HEK293 (cell line): ENCODE measurements at regions not wholly inside any gene's neighbourhood (a gene's known extent, or its start where the extent isn't known, plus 50 kb on each side); places are given as distances from the start of the nearest gene placed in this dataset.

Source experiments
- CTCF ChIA-PET: fragments of 350-600 bp; formaldehyde crosslinking; extraction: SDS; loops from one replicate; lab custom pipeline; 2021; ENCODE audit warnings: antibody characterized with exemption; lab: Yijun Ruan, JAX
- POLR2A ChIA-PET: fragments of 300-600 bp; formaldehyde crosslinking; extraction: SDS; loops from one replicate; lab custom pipeline; 2020; ENCODE audit warnings: antibody characterized with exemption, inconsistent platforms; lab: Yijun Ruan, JAX
- H3K27ac ChIP-seq: fragments of 200-500 bp; sonication (Bioruptor generic); 2 replicates; pipeline ENCODE4 v1.5.1; 2014; ENCODE audit warnings: low read depth, low read length, control low read depth, inconsistent platforms; ENCODE audit errors: extremely low read depth
- H3K36me3 ChIP-seq, 2 experiments: fragments of 200-500 bp in 1 of 2; sonication (Bioruptor generic) in 1 of 2; 1 replicate in 1 of 2; 2 replicates in 1 of 2; pipeline ENCODE4 v1.5.1; 2014 to 2017; ENCODE audit warnings: inconsistent platforms in 2 of 2, low read length in 2 of 2; ENCODE audit not compliant: control insufficient read depth in 2 of 2, insufficient read depth in 1 of 2
- H3K4me1 ChIP-seq: fragments of 200-500 bp; sonication (Bioruptor generic); 2 replicates; pipeline ENCODE4 v1.5.1; 2014; ENCODE audit warnings: mild to moderate bottlenecking, low read length, inconsistent platforms; ENCODE audit not compliant: control insufficient read depth, insufficient read depth
- H3K4me3 ChIP-seq: 2 replicates; pipeline ENCODE4 v1.5.1; 2011; ENCODE audit warnings: low read depth, mild to moderate bottlenecking, control low read depth, low read length, moderate library complexity
- H3K9me3 ChIP-seq: fragments of 200-500 bp; sonication (Bioruptor generic); 2 replicates; pipeline ENCODE4 v1.5.1; 2014; ENCODE audit warnings: low read depth, low read length, inconsistent platforms; ENCODE audit not compliant: control insufficient read depth, insufficient read depth
- BCL11A ChIP-seq: fragments of 450-650 bp; formaldehyde crosslinking; IDR thresholded peaks from 2 replicates; pipeline ENCODE4 v1.5.1; 2016; ENCODE audit warnings: low read depth, missing biosample characterization, missing genetic modification characterization
- GFI1B ChIP-seq: fragments of 450-650 bp; formaldehyde crosslinking; IDR thresholded peaks from 2 replicates; pipeline ENCODE4 v1.5.1; 2016; ENCODE audit warnings: missing biosample characterization, missing genetic modification characterization
- KLF8 ChIP-seq: fragments of 450-650 bp; formaldehyde crosslinking; IDR thresholded peaks from 2 replicates; pipeline ENCODE4 v1.5.1; 2016; ENCODE audit warnings: missing biosample characterization, missing genetic modification characterization
- KLF9 ChIP-seq: fragments of 450-650 bp; formaldehyde crosslinking; IDR thresholded peaks from 2 replicates; pipeline ENCODE4 v1.5.1; 2016; ENCODE audit warnings: missing biosample characterization, missing genetic modification characterization, low read depth
- PRDM10 ChIP-seq: fragments of 450-650 bp; formaldehyde crosslinking; IDR thresholded peaks from 2 replicates; pipeline ENCODE4 v1.5.1; 2016; ENCODE audit warnings: missing biosample characterization, missing genetic modification characterization
- SETDB1 ChIP-seq: IDR thresholded peaks from one replicate; pipeline ENCODE4 v1.6.1; 2017; ENCODE audit warnings: mild to moderate bottlenecking, low read length, moderate library complexity, mixed read lengths; ENCODE audit not compliant: insufficient read length
- WT1 ChIP-seq: fragments of 450-650 bp; formaldehyde crosslinking; IDR thresholded peaks from 2 replicates; pipeline ENCODE4 v1.5.1; 2016; ENCODE audit warnings: missing biosample characterization, missing genetic modification characterization
- ZBTB20 ChIP-seq: fragments of 450-650 bp; formaldehyde crosslinking; IDR thresholded peaks from 2 replicates; pipeline ENCODE4 v1.5.1; 2016; ENCODE audit warnings: missing biosample characterization, missing genetic modification characterization
- ZBTB21 ChIP-seq: fragments of 450-650 bp; formaldehyde crosslinking; IDR thresholded peaks from 2 replicates; pipeline ENCODE4 v1.5.1; 2017; ENCODE audit warnings: missing biosample characterization, missing genetic modification characterization
- ZNF202 ChIP-seq: fragments of 450-650 bp; formaldehyde crosslinking; IDR thresholded peaks from 2 replicates; pipeline ENCODE4 v1.5.1; 2016; ENCODE audit warnings: missing biosample characterization, missing genetic modification characterization, borderline replicate concordance
- ZNF223 ChIP-seq: fragments of 450-650 bp; formaldehyde crosslinking; IDR thresholded peaks from 2 replicates; pipeline ENCODE4 v1.5.1; 2016; ENCODE audit warnings: missing biosample characterization, missing genetic modification characterization
- ZNF335 ChIP-seq: fragments of 450-650 bp; formaldehyde crosslinking; conservative IDR thresholded peaks from 2 replicates; pipeline ENCODE4 v1.5.1; 2016; ENCODE audit warnings: missing biosample characterization, missing genetic modification characterization
- ZNF518A ChIP-seq: fragments of 450-650 bp; formaldehyde crosslinking; conservative IDR thresholded peaks from 2 replicates; pipeline ENCODE4 v1.5.1; 2016; ENCODE audit warnings: low read depth, missing biosample characterization, missing genetic modification characterization
- ZNF560 ChIP-seq: fragments of 450-650 bp; formaldehyde crosslinking; IDR thresholded peaks from 2 replicates; pipeline ENCODE4 v1.5.1; 2017; ENCODE audit warnings: missing biosample characterization, missing genetic modification characterization, borderline replicate concordance
- ZNF596 ChIP-seq: fragments of 450-650 bp; IDR thresholded peaks from 2 replicates; pipeline ENCODE4 v1.5.0; 2018; ENCODE audit warnings: missing biosample characterization, mild to moderate bottlenecking, missing genetic modification characterization, moderate library complexity
- ZNF621 ChIP-seq: fragments of 450-650 bp; formaldehyde crosslinking; IDR thresholded peaks from 2 replicates; pipeline ENCODE4 v1.5.1; 2017; ENCODE audit warnings: missing biosample characterization, missing genetic modification characterization
- ZNF654 ChIP-seq: fragments of 450-650 bp; formaldehyde crosslinking; IDR thresholded peaks from 2 replicates; pipeline ENCODE4 v1.5.1; 2016; ENCODE audit warnings: low read depth, missing biosample characterization, missing genetic modification characterization
- ZNF776 ChIP-seq: fragments of 450-650 bp; formaldehyde crosslinking; IDR thresholded peaks from 2 replicates; pipeline ENCODE4 v1.5.0; 2017; ENCODE audit warnings: missing biosample characterization, missing genetic modification characterization, borderline replicate concordance
- ZSCAN16 ChIP-seq: fragments of 450-650 bp; formaldehyde crosslinking; IDR thresholded peaks from 2 replicates; pipeline ENCODE4 v1.5.1; 2016; ENCODE audit warnings: missing biosample characterization, missing genetic modification characterization
- ZSCAN23 ChIP-seq: fragments of 450-650 bp; formaldehyde crosslinking; IDR thresholded peaks from 2 replicates; pipeline ENCODE4 v1.5.1; 2016; ENCODE audit warnings: missing biosample characterization, missing genetic modification characterization

- ChIA-PET CTCF (no interaction called here), POLR2A (no interaction called here)
- H3K27ac ChIP-seq, result no peak overlapping the region
- H3K4me3 ChIP-seq, result no peak overlapping the region
- no peaks in the 10 kb centered on the region for H3K9me3 ChIP-seq
- no peak for TF ChIP-seq ZNF776 (tag by site-specific recombination)
- TF ChIP-seq SETDB1, result peak; percentile 92
- H3K36me3 ChIP-seq, result no peaks in the 10 kb centered on the region
- H3K4me1 ChIP-seq, result no peaks in the 10 kb centered on the region
Observed at GRCh38 chr14:89684139-89684538, 267.1 kb upstream of the FOXN3 start.

GRCh38 chr14:89681086-89682018 lies 264.3 kb upstream of the FOXN3 start:
- CTCF ChIA-PET, result no interaction called here

GRCh38 chr14:89680156-89680555 lies 263.1 kb upstream of the FOXN3 start:
- Histone ChIP-seq H3K4me3 (no peak overlapping the region), H3K4me1 (no peaks in the 10 kb centered on the region), H3K36me3 (no peaks in the 10 kb centered on the region), H3K9me3 (no peaks in the 10 kb centered on the region), H3K27ac (no peak overlapping the region)
- POLR2A ChIA-PET, result no interaction called here
- CTCF ChIA-PET, result no interaction called here
- TF ChIP-seq ZBTB21 (tag by site-specific recombination), result no peak
- no peak for TF ChIP-seq ZNF560
- no peak for TF ChIP-seq ZNF621 (tag by site-specific recombination)
- no peak for TF ChIP-seq ZNF518A (tag by site-specific recombination)
- TF ChIP-seq ZNF654 (tag by site-specific recombination), result no peak
- no peak for TF ChIP-seq ZSCAN16 (tag by site-specific recombination)
- no peak for TF ChIP-seq ZNF223 (tag by site-specific recombination)
- no peak for TF ChIP-seq ZNF202
- no peak for TF ChIP-seq ZBTB20
- no peak for TF ChIP-seq BCL11A (tag by site-specific recombination)

More at GRCh38 chr14:89681086-89682018, 264.3 kb upstream of the FOXN3 start:
- no peaks in the 10 kb centered on the region for H3K36me3 ChIP-seq
- POLR2A ChIA-PET, result no interaction called here
- H3K4me3 ChIP-seq, result no peak overlapping the region
- H3K27ac ChIP-seq, result no peak overlapping the region
- H3K9me3 ChIP-seq, result no peaks in the 10 kb centered on the region
- H3K4me1 ChIP-seq, result no peaks in the 10 kb centered on the region
- TF ChIP-seq WT1, result no peak
- no peak for TF ChIP-seq PRDM10 (tag by site-specific recombination)
- TF ChIP-seq KLF9 (tag by site-specific recombination), result no peak
- no peak for TF ChIP-seq ZNF596 (tag by site-specific recombination)
- TF ChIP-seq KLF8 (tag by site-specific recombination), result no peak
- no peak for TF ChIP-seq ZBTB21 (tag by site-specific recombination)
- no peak for TF ChIP-seq GFI1B
- no peak for TF ChIP-seq ZSCAN23 (tag by site-specific recombination)
- TF ChIP-seq ZNF335 (tag by site-specific recombination), result no peak
